ENCODE measurements at regions not wholly inside any gene's neighbourhood (a gene's known extent, or its start where the extent isn't known, plus 50 kb on each side); places are given as distances from the start of the nearest gene placed in this dataset.

DNA sequence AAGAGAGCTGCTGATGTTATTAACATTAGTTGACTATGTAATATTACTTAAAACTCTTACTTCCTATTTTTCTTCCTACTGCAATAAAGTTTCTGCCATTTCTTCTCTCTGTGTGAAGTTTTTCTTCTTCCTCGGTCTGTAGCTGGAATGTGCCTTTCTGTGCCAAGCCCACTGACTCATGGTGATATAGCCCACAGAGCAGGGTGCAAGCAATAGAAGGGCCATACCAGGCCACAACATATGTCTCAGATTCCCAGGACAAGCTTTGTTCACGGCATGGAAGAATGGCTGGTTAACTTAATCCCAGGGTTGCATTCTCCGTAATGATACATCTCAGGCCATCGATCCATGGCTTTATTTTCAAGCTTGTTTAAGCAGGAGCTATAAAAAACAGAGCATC lies 815.3 kb downstream of the TUSC7 start:
- Histone ChIP-seq H3K9ac (ENCODE audit: low read depth, low read length, poor library complexity) (no peak overlapping the region), H2BK120ac (ENCODE audit: low read depth, low read length) (no peak overlapping the region), H4K91ac (ENCODE audit: low read depth, low read length, poor library complexity) (no peak overlapping the region), H3K36me3 (replicated peaks in 1 of 2; ENCODE audit: control insufficient read depth in 2 of 2, insufficient read depth in 2 of 2, low read length in 2 of 2) (no peaks in the 10 kb centered on the region), H3K4me1 (ENCODE audit: control insufficient read depth in 2 of 2, insufficient read depth in 1 of 2, low read depth in 1 of 2, low read length in 2 of 2) (peaks cover 4% of the 10 kb centered on the region in 2 donors), H2BK5ac (ENCODE audit: low read length) (no peak overlapping the region), H2AK5ac (ENCODE audit: low read depth, low read length) (no peak overlapping the region), H3K4me3 (ENCODE audit: low read length in 2 of 2) (no peak overlapping the region), H3K23ac (ENCODE audit: low read depth, low read length, poor library complexity) (no peak overlapping the region), H2BK12ac (ENCODE audit: low read length) (no peak overlapping the region), H3K79me1 (ENCODE audit: low read depth, low read length) (no peaks in the 10 kb centered on the region), H3K14ac (ENCODE audit: low read length) (no peak overlapping the region), H3K18ac (ENCODE audit: low read length) (no peak overlapping the region), H2BK15ac (ENCODE audit: low read length) (no peak overlapping the region), H4K8ac (ENCODE audit: low read depth, low read length) (no peak overlapping the region), H3K4me2 (ENCODE audit: insufficient read depth, low read length, poor library complexity, severe bottlenecking) (no peak overlapping the region), H3K27me3 (ENCODE audit: control insufficient read depth in 3 of 3, insufficient read depth in 3 of 3, low read depth in 1 of 3, low read length in 3 of 3) (no peaks in the 10 kb centered on the region), H3K4ac (ENCODE audit: low read length) (no peak overlapping the region), H3K27ac (replicated peaks; ENCODE audit: low read length) (no peak overlapping the region), H2AFZ (ENCODE audit: low read length) (no peak overlapping the region), H3K9me3 (replicated peaks in 1 of 2; ENCODE audit: control insufficient read depth in 2 of 2, insufficient read depth in 1 of 2, low read depth in 1 of 2, low read length in 2 of 2) (no peaks in the 10 kb centered on the region)
- DNase-seq (ENCODE audit: low spot score): no peak
- WGBS, 2 donors (ENCODE audit: extremely low coverage in 2 of 2, insufficient read length in 2 of 2, insufficient replicate concordance in 1 of 2): no CpG with 5 or more reads among the region's 4 CpGs

DNA sequence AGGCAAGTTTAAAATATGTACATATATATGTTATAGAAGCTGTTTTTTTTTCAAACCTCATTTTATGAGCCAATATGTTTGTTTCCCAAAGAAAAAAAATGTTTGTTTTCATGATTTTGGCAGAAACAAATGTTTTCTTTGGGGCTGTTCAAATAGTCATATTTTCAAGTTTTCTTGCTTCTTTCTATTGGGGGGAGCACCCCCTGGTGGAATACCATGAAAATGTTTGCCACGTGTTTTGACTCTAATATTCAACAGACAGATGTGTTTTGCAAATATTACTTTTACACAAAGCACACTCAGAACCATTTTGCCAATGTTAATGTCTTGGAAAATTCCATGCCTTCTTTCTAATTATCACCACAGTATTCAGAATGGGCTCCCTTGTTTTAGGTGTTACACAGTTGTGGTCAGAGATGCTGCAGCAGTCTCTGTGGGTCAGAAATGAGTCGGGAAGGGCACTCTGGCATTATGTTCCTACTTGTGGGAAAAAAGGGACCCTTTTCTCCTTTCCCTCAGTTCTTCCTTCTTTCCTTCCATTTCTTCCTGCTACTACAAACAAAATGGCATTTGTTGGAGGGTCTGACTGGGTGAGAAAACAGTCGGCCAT lies 817.0 kb downstream of the TUSC7 start:
- no peak overlapping the region for H2AFZ ChIP-seq (ENCODE audit: low read length)
- no peak overlapping the region for H3K23ac ChIP-seq (ENCODE audit: low read depth, low read length, poor library complexity)
- no peak overlapping the region for H3K4me3 ChIP-seq (ENCODE audit: low read length in 2 of 2)
- no peak overlapping the region for H2BK5ac ChIP-seq (ENCODE audit: low read length)
- H2AK5ac ChIP-seq (ENCODE audit: low read depth, low read length): no peak overlapping the region
- H3K4me2 ChIP-seq (ENCODE audit: insufficient read depth, low read length, poor library complexity, severe bottlenecking): no peak overlapping the region
- H3K79me1 ChIP-seq (ENCODE audit: low read depth, low read length): no peaks in the 10 kb centered on the region
- no peak overlapping the region for H2BK12ac ChIP-seq (ENCODE audit: low read length)
- H3K27me3 ChIP-seq (ENCODE audit: control insufficient read depth in 3 of 3, insufficient read depth in 3 of 3, low read depth in 1 of 3, low read length in 3 of 3): no peaks in the 10 kb centered on the region
- no peaks in the 10 kb centered on the region for H3K9me3 ChIP-seq (replicated peaks in 1 of 2; ENCODE audit: control insufficient read depth in 2 of 2, insufficient read depth in 1 of 2, low read depth in 1 of 2, low read length in 2 of 2)
- no peak overlapping the region for H2BK120ac ChIP-seq (ENCODE audit: low read depth, low read length)
- H3K18ac ChIP-seq (ENCODE audit: low read length): no peak overlapping the region
- no peak overlapping the region for H3K9ac ChIP-seq (ENCODE audit: low read depth, low read length, poor library complexity)
- no CpG with 5 or more reads among the region's 3 CpGs for WGBS, 2 donors (ENCODE audit: extremely low coverage in 2 of 2, insufficient read length in 2 of 2, insufficient replicate concordance in 1 of 2)
- H3K27ac ChIP-seq (replicated peaks; ENCODE audit: low read length): no peak overlapping the region
- H3K14ac ChIP-seq (ENCODE audit: low read length): no peak overlapping the region
- no peak overlapping the region for H4K91ac ChIP-seq (ENCODE audit: low read depth, low read length, poor library complexity)
- no peak for DNase-seq (ENCODE audit: low spot score)
- H3K36me3 ChIP-seq (replicated peaks in 1 of 2; ENCODE audit: control insufficient read depth in 2 of 2, insufficient read depth in 2 of 2, low read length in 2 of 2): no peaks in the 10 kb centered on the region
- H2BK15ac ChIP-seq (ENCODE audit: low read length): no peak overlapping the region
- peaks cover 0 to 4% of the 10 kb centered on the region in 2 donors for H3K4me1 ChIP-seq (ENCODE audit: control insufficient read depth in 2 of 2, insufficient read depth in 1 of 2, low read depth in 1 of 2, low read length in 2 of 2)
- H3K4ac ChIP-seq (ENCODE audit: low read length): no peak overlapping the region
- H4K8ac ChIP-seq (ENCODE audit: low read depth, low read length): no peak overlapping the region

DNA sequence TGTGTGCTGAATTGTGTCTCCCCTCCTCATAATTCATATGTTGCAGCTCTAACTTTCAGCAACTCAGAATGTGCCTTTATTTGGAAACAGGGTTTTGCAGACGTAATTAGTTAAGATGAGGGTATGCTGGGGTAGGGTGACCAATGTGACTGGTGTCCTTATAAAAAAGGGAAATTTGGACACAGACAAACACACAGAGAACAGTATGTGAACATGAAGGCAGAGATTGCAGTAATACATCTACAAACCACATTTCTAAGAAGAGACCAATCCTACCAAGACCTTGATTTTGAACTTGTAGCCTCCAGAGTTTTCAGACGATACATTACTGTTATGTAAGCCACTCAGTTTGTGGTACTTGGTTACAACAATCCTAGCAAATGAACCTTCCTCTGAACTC lies 817.8 kb downstream of the TUSC7 start:
- H4K91ac ChIP-seq (ENCODE audit: low read depth, low read length, poor library complexity): no peak overlapping the region
- peaks cover 0 to 4% of the 10 kb centered on the region in 2 donors for H3K4me1 ChIP-seq (ENCODE audit: control insufficient read depth in 2 of 2, insufficient read depth in 1 of 2, low read depth in 1 of 2, low read length in 2 of 2)
- no peak overlapping the region for H3K18ac ChIP-seq (ENCODE audit: low read length)
- H3K79me1 ChIP-seq (ENCODE audit: low read depth, low read length): no peaks in the 10 kb centered on the region
- no peak overlapping the region for H2BK12ac ChIP-seq (ENCODE audit: low read length)
- H2AFZ ChIP-seq (ENCODE audit: low read length): no peak overlapping the region
- no peaks in the 10 kb centered on the region for H3K9me3 ChIP-seq (replicated peaks in 1 of 2; ENCODE audit: control insufficient read depth in 2 of 2, insufficient read depth in 1 of 2, low read depth in 1 of 2, low read length in 2 of 2)
- WGBS, 2 donors (ENCODE audit: extremely low coverage in 2 of 2, insufficient read length in 2 of 2, insufficient replicate concordance in 1 of 2): no CpG with 5 or more reads among the region's 2 CpGs
- no peak overlapping the region for H2BK5ac ChIP-seq (ENCODE audit: low read length)
- no peak overlapping the region for H3K27ac ChIP-seq (replicated peaks; ENCODE audit: low read length)
- H2AK5ac ChIP-seq (ENCODE audit: low read depth, low read length): no peak overlapping the region
- H3K36me3 ChIP-seq (replicated peaks in 1 of 2; ENCODE audit: control insufficient read depth in 2 of 2, insufficient read depth in 2 of 2, low read length in 2 of 2): no peaks in the 10 kb centered on the region
- H3K14ac ChIP-seq (ENCODE audit: low read length): no peak overlapping the region
- no peak for DNase-seq (ENCODE audit: low spot score)
- no peak overlapping the region for H3K9ac ChIP-seq (ENCODE audit: low read depth, low read length, poor library complexity)
- no peak overlapping the region for H2BK15ac ChIP-seq (ENCODE audit: low read length)
- H3K23ac ChIP-seq (ENCODE audit: low read depth, low read length, poor library complexity): no peak overlapping the region
- no peak overlapping the region for H3K4me3 ChIP-seq (ENCODE audit: low read length in 2 of 2)
- H3K27me3 ChIP-seq (ENCODE audit: control insufficient read depth in 3 of 3, insufficient read depth in 3 of 3, low read depth in 1 of 3, low read length in 3 of 3): no peaks in the 10 kb centered on the region
- no peak overlapping the region for H4K8ac ChIP-seq (ENCODE audit: low read depth, low read length)
- no peak overlapping the region for H3K4me2 ChIP-seq (ENCODE audit: insufficient read depth, low read length, poor library complexity, severe bottlenecking)
- H3K4ac ChIP-seq (ENCODE audit: low read length): no peak overlapping the region
- no peak overlapping the region for H2BK120ac ChIP-seq (ENCODE audit: low read depth, low read length)

DNA sequence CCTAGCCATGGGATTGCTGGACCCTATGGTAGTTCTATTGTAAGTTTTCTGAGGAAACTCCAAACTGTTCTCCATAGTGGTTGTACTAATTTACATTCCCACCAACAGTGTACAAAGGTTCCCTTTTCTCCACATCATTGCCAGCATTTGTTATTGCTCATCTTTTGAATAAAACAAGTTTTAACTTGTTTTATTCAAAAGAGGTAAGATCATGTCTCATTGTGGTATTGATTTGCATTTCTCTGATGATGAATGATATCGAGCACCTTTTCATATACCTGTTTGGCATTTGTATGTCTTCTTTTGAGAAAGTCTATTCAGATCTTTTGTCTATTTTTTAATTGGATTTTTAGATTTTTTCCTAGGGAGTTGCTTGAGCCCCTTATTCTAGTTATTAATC lies 819.1 kb downstream of the TUSC7 start:
- H4K8ac ChIP-seq (ENCODE audit: low read depth, low read length): no peak overlapping the region
- H3K14ac ChIP-seq (ENCODE audit: low read length): no peak overlapping the region
- H3K23ac ChIP-seq (ENCODE audit: low read depth, low read length, poor library complexity): no peak overlapping the region
- H3K9me3 ChIP-seq (replicated peaks in 1 of 2; ENCODE audit: control insufficient read depth in 2 of 2, insufficient read depth in 1 of 2, low read depth in 1 of 2, low read length in 2 of 2): no peaks in the 10 kb centered on the region
- H3K9ac ChIP-seq (ENCODE audit: low read depth, low read length, poor library complexity): no peak overlapping the region
- H2AK5ac ChIP-seq (ENCODE audit: low read depth, low read length): no peak overlapping the region
- H2BK5ac ChIP-seq (ENCODE audit: low read length): no peak overlapping the region
- no peaks in the 10 kb centered on the region for H3K36me3 ChIP-seq (replicated peaks in 1 of 2; ENCODE audit: control insufficient read depth in 2 of 2, insufficient read depth in 2 of 2, low read length in 2 of 2)
- H2BK15ac ChIP-seq (ENCODE audit: low read length): no peak overlapping the region
- H3K27ac ChIP-seq (replicated peaks; ENCODE audit: low read length): no peak overlapping the region
- no peak overlapping the region for H2AFZ ChIP-seq (ENCODE audit: low read length)
- DNase-seq (ENCODE audit: low spot score): no peak
- H3K4ac ChIP-seq (ENCODE audit: low read length): no peak overlapping the region
- H3K4me2 ChIP-seq (ENCODE audit: insufficient read depth, low read length, poor library complexity, severe bottlenecking): no peak overlapping the region
- WGBS, 2 donors (ENCODE audit: extremely low coverage in 2 of 2, insufficient read length in 2 of 2, insufficient replicate concordance in 1 of 2): no CpG with 5 or more reads among the region's 1 CpG
- no peak overlapping the region for H2BK12ac ChIP-seq (ENCODE audit: low read length)
- H2BK120ac ChIP-seq (ENCODE audit: low read depth, low read length): no peak overlapping the region
- H4K91ac ChIP-seq (ENCODE audit: low read depth, low read length, poor library complexity): no peak overlapping the region
- H3K4me3 ChIP-seq (ENCODE audit: low read length in 2 of 2): no peak overlapping the region
- no peak overlapping the region for H3K18ac ChIP-seq (ENCODE audit: low read length)
- no peaks in the 10 kb centered on the region for H3K27me3 ChIP-seq (ENCODE audit: control insufficient read depth in 3 of 3, insufficient read depth in 3 of 3, low read depth in 1 of 3, low read length in 3 of 3)
- H3K4me1 ChIP-seq (ENCODE audit: control insufficient read depth in 2 of 2, insufficient read depth in 1 of 2, low read depth in 1 of 2, low read length in 2 of 2): peaks cover 0 to 4% of the 10 kb centered on the region in 2 donors
- H3K79me1 ChIP-seq (ENCODE audit: low read depth, low read length): no peaks in the 10 kb centered on the region

Data from neuronal stem cell (in vitro differentiated cells).